ENCODE measurements at regions not wholly inside any gene's neighbourhood (a gene's known extent, or its start where the extent isn't known, plus 50 kb on each side); places are given as distances from the start of the nearest gene placed in this dataset.

DNA sequence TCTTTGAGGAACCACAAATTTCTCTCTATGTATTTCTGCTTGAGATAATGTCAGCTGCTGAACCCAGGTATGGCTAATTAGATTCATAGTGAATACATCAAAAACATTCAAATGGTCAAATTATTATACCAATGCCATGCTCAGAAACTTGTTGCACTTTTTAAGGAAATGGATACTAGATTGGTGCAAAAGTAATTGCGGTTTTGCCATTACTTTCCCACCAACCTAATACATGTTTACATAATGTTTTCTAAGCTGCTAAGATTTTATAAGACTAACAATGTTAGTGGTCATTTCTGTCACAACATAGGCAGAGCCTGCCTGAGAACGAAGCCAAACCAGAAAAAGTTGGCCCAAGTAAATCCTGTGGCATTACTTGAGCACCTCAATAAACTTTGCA lies 568.2 kb upstream of the LRATD1 start:
- H3K4me1 ChIP-seq: no peaks in the 10 kb centered on the region
- ATAC-seq (no peak), DNase-seq (no peak)
- TF ChIP-seq, protein P1, sequence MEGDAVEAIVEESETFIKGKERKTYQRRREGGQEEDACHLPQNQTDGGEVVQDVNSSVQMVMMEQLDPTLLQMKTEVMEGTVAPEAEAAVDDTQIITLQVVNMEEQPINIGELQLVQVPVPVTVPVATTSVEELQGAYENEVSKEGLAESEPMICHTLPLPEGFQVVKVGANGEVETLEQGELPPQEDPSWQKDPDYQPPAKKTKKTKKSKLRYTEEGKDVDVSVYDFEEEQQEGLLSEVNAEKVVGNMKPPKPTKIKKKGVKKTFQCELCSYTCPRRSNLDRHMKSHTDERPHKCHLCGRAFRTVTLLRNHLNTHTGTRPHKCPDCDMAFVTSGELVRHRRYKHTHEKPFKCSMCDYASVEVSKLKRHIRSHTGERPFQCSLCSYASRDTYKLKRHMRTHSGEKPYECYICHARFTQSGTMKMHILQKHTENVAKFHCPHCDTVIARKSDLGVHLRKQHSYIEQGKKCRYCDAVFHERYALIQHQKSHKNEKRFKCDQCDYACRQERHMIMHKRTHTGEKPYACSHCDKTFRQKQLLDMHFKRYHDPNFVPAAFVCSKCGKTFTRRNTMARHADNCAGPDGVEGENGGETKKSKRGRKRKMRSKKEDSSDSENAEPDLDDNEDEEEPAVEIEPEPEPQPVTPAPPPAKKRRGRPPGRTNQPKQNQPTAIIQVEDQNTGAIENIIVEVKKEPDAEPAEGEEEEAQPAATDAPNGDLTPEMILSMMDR (IDR thresholded peaks at IDR 0.05 in 4 of 5, conservative IDR thresholded peaks at IDR 0.05 in 1 of 5): no peak
- TF ChIP-seq POLR2A (IDR thresholded peaks at IDR 0.05): no peak
- in situ Hi-C loops (cut with MboI; ENCODE audit: low sequenced_read_pairs in 4 of 4): no loop called here
- no peak overlapping the region for H3K4me3 ChIP-seq
- intact Hi-C loops (cut with DNase I; ENCODE audit: low total_unique reads): no loop called here
- H3K27ac ChIP-seq: no peak overlapping the region
- no peaks in the 10 kb centered on the region for H3K36me3 ChIP-seq
- no peaks in the 10 kb centered on the region for H3K9me3 ChIP-seq
- H3K27me3 ChIP-seq: no peaks in the 10 kb centered on the region

DNA sequence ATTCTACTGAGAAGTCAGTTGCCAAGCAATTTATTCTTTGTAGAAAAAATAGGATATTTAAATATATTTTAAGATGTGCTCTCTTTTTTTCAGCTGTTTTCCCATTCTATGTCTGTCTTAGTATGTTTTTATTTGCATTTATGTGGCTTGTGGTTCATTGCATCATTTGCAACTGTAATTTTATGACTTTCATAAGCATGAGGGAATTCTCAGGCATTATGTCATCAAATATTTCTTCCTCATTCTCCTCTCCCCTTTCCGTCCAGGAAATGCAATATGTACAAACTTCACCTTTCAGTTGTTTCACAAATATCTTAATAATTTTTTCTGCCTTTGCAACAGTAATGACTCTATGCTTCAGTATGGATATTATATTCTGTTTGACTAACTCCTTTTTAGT lies 560.2 kb upstream of the LRATD1 start:
- no peaks in the 10 kb centered on the region for H3K27me3 ChIP-seq
- in situ Hi-C loops (cut with MboI; ENCODE audit: low sequenced_read_pairs in 4 of 4) (no loop called here), intact Hi-C loops (cut with DNase I; ENCODE audit: low total_unique reads) (no loop called here)
- H3K9me3 ChIP-seq: no peaks in the 10 kb centered on the region
- no peak overlapping the region for H3K27ac ChIP-seq
- no peaks in the 10 kb centered on the region for H3K36me3 ChIP-seq
- no peak overlapping the region for H3K4me3 ChIP-seq
- no peak for DNase-seq
- TF ChIP-seq POLR2A (IDR thresholded peaks at IDR 0.05): no peak
- TF ChIP-seq, protein P1 (IDR thresholded peaks at IDR 0.05 in 4 of 5, conservative IDR thresholded peaks at IDR 0.05 in 1 of 5): no peak
- H3K4me1 ChIP-seq: no peaks in the 10 kb centered on the region
- ATAC-seq: no peak

DNA sequence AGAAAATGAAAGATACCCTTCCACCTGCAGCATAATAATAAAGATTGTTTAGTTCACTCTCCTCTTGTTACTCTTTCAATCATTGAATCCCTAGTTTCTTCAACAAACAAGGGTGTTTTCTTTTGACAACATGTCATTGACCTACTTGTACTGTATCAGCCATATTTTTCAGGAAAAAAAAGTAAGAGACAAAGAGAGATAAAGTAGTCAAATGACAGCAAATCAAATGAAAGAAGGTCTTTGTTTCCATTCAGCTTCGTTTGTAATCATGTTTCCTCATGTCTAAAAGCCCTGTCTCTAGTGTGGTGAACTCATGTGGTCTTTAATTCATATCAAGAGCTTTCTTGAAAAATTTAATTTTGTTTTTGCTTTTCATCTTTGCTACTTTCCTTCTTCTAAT lies 557.8 kb upstream of the LRATD1 start:
- Histone ChIP-seq H3K36me3 (no peaks in the 10 kb centered on the region), H3K27me3 (no peaks in the 10 kb centered on the region), H3K4me1 (no peaks in the 10 kb centered on the region), H3K9me3 (no peaks in the 10 kb centered on the region), H3K4me3 (no peak overlapping the region), H3K27ac (no peak overlapping the region)
- intact Hi-C loops (cut with DNase I; ENCODE audit: low total_unique reads) (no loop called here), in situ Hi-C loops (cut with MboI; ENCODE audit: low sequenced_read_pairs in 4 of 4) (no loop called here)
- TF ChIP-seq, protein P1 (IDR thresholded peaks at IDR 0.05 in 4 of 5, conservative IDR thresholded peaks at IDR 0.05 in 1 of 5): no peak
- TF ChIP-seq POLR2A (IDR thresholded peaks at IDR 0.05): no peak
- DNase-seq (no peak), ATAC-seq (no peak)

DNA sequence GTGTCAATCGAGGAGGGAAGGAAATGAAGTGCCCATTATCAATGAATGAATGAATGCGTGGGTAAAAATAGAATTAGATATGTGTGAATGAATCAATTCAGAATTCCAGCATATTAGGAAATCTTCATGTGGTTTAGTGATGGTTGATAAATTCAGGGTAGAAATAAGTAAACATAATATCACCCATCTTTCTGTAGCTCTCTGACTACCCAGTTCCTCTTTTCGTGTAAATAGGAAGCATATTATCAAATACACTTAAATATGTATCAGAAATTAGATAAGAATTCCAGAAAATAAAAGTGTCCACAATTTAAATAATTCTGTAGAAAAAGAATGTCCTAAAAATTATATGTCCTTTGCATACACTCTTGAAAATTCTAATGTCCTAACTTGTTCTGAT lies 552.9 kb upstream of the LRATD1 start:
- ATAC-seq (no peak), DNase-seq (no peak)
- no peak for TF ChIP-seq POLR2A (IDR thresholded peaks at IDR 0.05)
- TF ChIP-seq, protein P1 (IDR thresholded peaks at IDR 0.05 in 4 of 5, conservative IDR thresholded peaks at IDR 0.05 in 1 of 5): no peak
- Histone ChIP-seq H3K36me3 (no peaks in the 10 kb centered on the region), H3K9me3 (no peaks in the 10 kb centered on the region), H3K27ac (no peak overlapping the region), H3K4me1 (no peaks in the 10 kb centered on the region), H3K4me3 (no peak overlapping the region), H3K27me3 (no peaks in the 10 kb centered on the region)
- intact Hi-C loops (cut with DNase I; ENCODE audit: low total_unique reads) (no loop called here), in situ Hi-C loops (cut with MboI; ENCODE audit: low sequenced_read_pairs in 4 of 4) (no loop called here)

DNA sequence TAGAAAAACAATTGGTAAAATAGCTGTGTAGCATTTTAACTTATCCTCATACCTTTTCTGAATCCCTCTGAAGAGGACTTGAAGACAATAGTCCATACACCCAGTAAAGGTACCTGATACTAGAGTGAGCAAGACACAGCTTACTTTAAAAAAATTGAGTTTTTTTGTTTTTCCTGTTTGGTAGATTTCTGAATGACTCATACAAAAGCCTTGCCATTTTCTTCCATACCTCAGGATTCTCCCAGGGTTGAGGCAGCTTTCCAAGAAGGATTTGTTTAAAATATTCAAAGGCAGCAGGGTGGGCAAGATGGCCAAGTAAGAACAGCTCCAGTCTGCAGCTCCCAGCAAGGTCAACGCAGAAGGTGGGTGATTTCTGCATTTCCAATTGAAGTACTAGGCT lies 551.0 kb upstream of the LRATD1 start:
- Histone ChIP-seq H3K27me3 (no peaks in the 10 kb centered on the region), H3K9me3 (no peaks in the 10 kb centered on the region), H3K36me3 (no peaks in the 10 kb centered on the region), H3K4me3 (no peak overlapping the region), H3K27ac (no peak overlapping the region), H3K4me1 (no peaks in the 10 kb centered on the region)
- in situ Hi-C loops (cut with MboI; ENCODE audit: low sequenced_read_pairs in 4 of 4): no loop called here
- no peak for ATAC-seq
- no peak for DNase-seq
- intact Hi-C loops (cut with DNase I; ENCODE audit: low total_unique reads): no loop called here
- TF ChIP-seq, protein P1 (IDR thresholded peaks at IDR 0.05 in 4 of 5, conservative IDR thresholded peaks at IDR 0.05 in 1 of 5): no peak
- no peak for TF ChIP-seq POLR2A (IDR thresholded peaks at IDR 0.05)

Measured in gastrocnemius medialis (tissue), 4 donors.